ENCODE measurements at regions not wholly inside any gene's neighbourhood (a gene's known extent, or its start where the extent isn't known, plus 50 kb on each side); places are given as distances from the start of the nearest gene placed in this dataset.

- TF ChIP-seq EZH2 (IDR thresholded peaks at IDR 0.05; ENCODE audit: insufficient read depth, poor library complexity, severe bottlenecking): no peak
- TF ChIP-seq EZH2phosphoT487 (IDR thresholded peaks at IDR 0.05; ENCODE audit: insufficient read depth, low read depth): no peak
Observed at GRCh38 chr21:17066006-17066405, 446.8 kb upstream of the CXADR start.

All from GM23248 (cell line).